ENCODE measurements at regions not wholly inside any gene's neighbourhood (a gene's known extent, or its start where the extent isn't known, plus 50 kb on each side); places are given as distances from the start of the nearest gene placed in this dataset.

DNA sequence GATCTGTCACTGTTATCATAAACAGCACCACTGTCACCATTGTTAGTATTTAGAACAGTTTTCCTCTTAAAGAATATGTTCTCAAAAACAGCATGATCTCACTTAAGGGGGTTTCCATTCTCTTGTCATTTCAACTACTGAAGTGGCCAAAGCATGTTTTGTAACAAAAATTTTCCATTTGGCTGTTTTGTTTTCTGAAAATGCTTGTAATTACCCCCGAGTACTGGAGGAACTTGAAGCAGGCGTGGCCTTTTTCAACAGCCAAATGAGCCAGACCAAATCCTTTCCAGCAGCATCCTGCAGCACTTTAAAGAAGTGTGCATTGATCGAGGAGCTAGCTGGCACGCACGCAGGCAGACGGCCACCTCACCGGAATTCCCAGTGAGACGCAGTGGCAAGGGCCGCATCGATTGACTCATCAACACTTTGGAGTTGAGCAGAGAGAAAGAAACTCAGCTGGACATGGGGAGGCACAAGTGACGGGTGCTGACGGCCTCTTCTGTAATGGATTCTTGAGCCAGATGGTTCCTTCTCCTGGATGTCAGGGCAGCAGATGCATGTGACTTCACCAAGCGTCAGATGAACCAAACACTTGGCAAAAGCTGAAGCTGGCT is 234.3 kb upstream of the IGF1R start:
- TF ChIP-seq FOXP2 (optimal IDR thresholded peaks at IDR 0.05; ENCODE audit: borderline replicate concordance, extremely low read depth, extremely low read length, insufficient read depth), result no peak
- TF ChIP-seq, protein P1, sequence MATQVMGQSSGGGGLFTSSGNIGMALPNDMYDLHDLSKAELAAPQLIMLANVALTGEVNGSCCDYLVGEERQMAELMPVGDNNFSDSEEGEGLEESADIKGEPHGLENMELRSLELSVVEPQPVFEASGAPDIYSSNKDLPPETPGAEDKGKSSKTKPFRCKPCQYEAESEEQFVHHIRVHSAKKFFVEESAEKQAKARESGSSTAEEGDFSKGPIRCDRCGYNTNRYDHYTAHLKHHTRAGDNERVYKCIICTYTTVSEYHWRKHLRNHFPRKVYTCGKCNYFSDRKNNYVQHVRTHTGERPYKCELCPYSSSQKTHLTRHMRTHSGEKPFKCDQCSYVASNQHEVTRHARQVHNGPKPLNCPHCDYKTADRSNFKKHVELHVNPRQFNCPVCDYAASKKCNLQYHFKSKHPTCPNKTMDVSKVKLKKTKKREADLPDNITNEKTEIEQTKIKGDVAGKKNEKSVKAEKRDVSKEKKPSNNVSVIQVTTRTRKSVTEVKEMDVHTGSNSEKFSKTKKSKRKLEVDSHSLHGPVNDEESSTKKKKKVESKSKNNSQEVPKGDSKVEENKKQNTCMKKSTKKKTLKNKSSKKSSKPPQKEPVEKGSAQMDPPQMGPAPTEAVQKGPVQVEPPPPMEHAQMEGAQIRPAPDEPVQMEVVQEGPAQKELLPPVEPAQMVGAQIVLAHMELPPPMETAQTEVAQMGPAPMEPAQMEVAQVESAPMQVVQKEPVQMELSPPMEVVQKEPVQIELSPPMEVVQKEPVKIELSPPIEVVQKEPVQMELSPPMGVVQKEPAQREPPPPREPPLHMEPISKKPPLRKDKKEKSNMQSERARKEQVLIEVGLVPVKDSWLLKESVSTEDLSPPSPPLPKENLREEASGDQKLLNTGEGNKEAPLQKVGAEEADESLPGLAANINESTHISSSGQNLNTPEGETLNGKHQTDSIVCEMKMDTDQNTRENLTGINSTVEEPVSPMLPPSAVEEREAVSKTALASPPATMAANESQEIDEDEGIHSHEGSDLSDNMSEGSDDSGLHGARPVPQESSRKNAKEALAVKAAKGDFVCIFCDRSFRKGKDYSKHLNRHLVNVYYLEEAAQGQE (IDR thresholded peaks at IDR 0.05; ENCODE audit: insufficient read depth in 1 of 2, low read depth in 2 of 2, low read length in 2 of 2), result no peak
- TF ChIP-seq SIN3A (IDR thresholded peaks at IDR 0.05; ENCODE audit: borderline replicate concordance, insufficient read depth, low read length), result no peak
- TF ChIP-seq TAF1 (IDR thresholded peaks at IDR 0.05; ENCODE audit: borderline replicate concordance, insufficient read depth, low read length), result no peak
- TF ChIP-seq POLR2AphosphoS5 (IDR thresholded peaks at IDR 0.05; ENCODE audit: low read depth, low read length), result no peak

DNA sequence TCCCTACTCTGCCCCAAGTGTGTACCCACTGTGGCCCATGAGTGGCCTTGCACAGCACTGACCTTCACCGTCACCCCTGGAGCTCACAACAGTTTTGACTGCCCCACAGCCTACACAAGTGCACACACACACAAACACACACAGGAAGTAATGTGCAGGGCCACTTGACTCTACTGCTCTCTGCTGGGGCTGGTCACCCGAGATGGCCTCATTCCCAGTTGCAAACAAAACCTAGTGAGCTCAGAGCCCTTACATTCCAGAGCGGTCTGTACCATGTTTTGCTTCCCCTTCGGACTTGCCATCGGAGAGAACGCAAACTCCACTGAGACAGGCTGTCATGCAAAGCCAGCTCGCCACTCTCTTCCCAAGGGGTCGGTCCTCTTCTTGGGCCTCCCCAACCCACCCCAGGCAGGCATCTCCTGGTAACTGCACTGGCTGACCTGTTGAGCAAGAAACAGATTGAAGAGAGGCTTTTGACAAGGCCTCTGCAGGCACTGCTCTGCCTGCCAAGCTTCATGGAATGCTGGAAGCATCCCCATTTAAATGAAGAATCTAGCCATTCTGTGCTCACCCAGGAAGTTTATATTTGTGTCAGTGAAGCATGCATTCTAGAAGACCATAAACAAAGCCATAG is 232.0 kb upstream of the IGF1R start:
- TF ChIP-seq, protein P1 (IDR thresholded peaks at IDR 0.05; ENCODE audit: insufficient read depth in 1 of 2, low read depth in 2 of 2, low read length in 2 of 2), result no peak
- no peak for TF ChIP-seq POLR2AphosphoS5 (IDR thresholded peaks at IDR 0.05; ENCODE audit: low read depth, low read length)
- no peak for TF ChIP-seq FOXP2 (optimal IDR thresholded peaks at IDR 0.05; ENCODE audit: borderline replicate concordance, extremely low read depth, extremely low read length, insufficient read depth)
- TF ChIP-seq TAF1 (IDR thresholded peaks at IDR 0.05; ENCODE audit: borderline replicate concordance, insufficient read depth, low read length), result no peak
- no peak for TF ChIP-seq SIN3A (IDR thresholded peaks at IDR 0.05; ENCODE audit: borderline replicate concordance, insufficient read depth, low read length)

DNA sequence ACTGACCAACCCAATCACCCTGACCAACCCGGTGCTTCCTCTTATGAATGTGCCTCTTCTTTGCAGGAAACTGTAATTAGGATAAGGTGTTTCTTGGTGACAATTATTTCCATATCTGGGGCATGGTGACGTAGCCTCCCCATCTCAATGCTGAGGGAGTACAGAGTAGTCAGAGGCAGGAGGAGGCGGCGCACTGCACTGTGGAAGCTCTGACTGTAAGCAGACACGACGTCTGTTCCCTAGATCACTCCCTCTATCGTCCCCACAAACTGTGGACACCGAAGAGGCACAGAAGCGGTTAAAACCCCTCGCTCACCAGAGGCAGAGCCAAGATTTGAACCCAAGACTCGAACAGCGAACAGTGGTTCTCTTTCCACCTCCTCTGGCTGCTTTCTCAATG is 231.0 kb upstream of the IGF1R start:
- TF ChIP-seq TAF1 (IDR thresholded peaks at IDR 0.05; ENCODE audit: borderline replicate concordance, insufficient read depth, low read length) (no peak), FOXP2 (optimal IDR thresholded peaks at IDR 0.05; ENCODE audit: borderline replicate concordance, extremely low read depth, extremely low read length, insufficient read depth) (no peak), SIN3A (IDR thresholded peaks at IDR 0.05; ENCODE audit: borderline replicate concordance, insufficient read depth, low read length) (no peak), POLR2AphosphoS5 (IDR thresholded peaks at IDR 0.05; ENCODE audit: low read depth, low read length) (no peak)
- TF ChIP-seq, protein P1 (IDR thresholded peaks at IDR 0.05; ENCODE audit: insufficient read depth in 1 of 2, low read depth in 2 of 2, low read length in 2 of 2), result no peak

DNA sequence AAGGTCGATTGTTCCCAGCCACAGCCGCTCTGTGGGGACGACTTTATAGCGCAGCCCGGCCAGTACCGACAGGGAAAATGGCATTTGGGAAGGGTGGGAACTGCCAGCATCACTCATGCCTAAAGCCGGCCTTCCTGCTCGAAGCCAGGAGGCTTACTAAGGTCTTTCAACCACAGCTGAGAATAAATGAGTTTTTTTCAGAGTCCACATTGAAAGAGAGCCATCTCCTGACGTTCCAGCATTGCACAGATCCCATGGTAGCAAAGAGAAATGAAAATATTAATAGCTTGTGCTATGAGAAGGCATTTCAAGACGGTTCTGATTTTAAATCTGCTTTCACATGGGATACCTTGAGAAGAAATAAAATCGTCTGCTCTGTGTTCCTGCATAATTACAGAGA is 230.2 kb upstream of the IGF1R start:
- no peak for TF ChIP-seq SIN3A (IDR thresholded peaks at IDR 0.05; ENCODE audit: borderline replicate concordance, insufficient read depth, low read length)
- no peak for TF ChIP-seq FOXP2 (optimal IDR thresholded peaks at IDR 0.05; ENCODE audit: borderline replicate concordance, extremely low read depth, extremely low read length, insufficient read depth)
- no peak for TF ChIP-seq TAF1 (IDR thresholded peaks at IDR 0.05; ENCODE audit: borderline replicate concordance, insufficient read depth, low read length)
- no peak for TF ChIP-seq POLR2AphosphoS5 (IDR thresholded peaks at IDR 0.05; ENCODE audit: low read depth, low read length)
- TF ChIP-seq, protein P1 (IDR thresholded peaks at IDR 0.05; ENCODE audit: insufficient read depth in 1 of 2, low read depth in 2 of 2, low read length in 2 of 2), result no peak

All from PFSK-1 (cell line).